DMS 273 (cell line): ENCODE measurements at regions not wholly inside any gene's neighbourhood (a gene's known extent, or its start where the extent isn't known, plus 50 kb on each side); places are given as distances from the start of the nearest gene placed in this dataset.

ENCODE experiments used
- DNase-seq: peaks from one replicate; lab custom pipeline; 2025; ENCODE audit not compliant: unreplicated experiment; lab: John Stamatoyannopoulos, UW

GRCh38 chr4:11342401-11342800 is 86.3 kb downstream of the HS3ST1 start:
- DNase-seq: no peak

- DNase-seq: no peak
Observed at GRCh38 chr4:11341337-11342043, 87.2 kb downstream of the HS3ST1 start.

GRCh38 chr4:11338956-11339782 is 89.5 kb downstream of the HS3ST1 start:
- no peak for DNase-seq

GRCh38 chr4:11337287-11337686 is 91.4 kb downstream of the HS3ST1 start:
- DNase-seq: no peak

GRCh38 chr4:11336435-11336834 is 92.3 kb downstream of the HS3ST1 start:
- no peak for DNase-seq

- no peak for DNase-seq
Observed at GRCh38 chr4:11334887-11335286, 93.8 kb downstream of the HS3ST1 start.

GRCh38 chr4:11328401-11328800 is 100.3 kb downstream of the HS3ST1 start:
- no peak for DNase-seq

GRCh38 chr4:11326021-11326420 is 102.7 kb downstream of the HS3ST1 start:
- DNase-seq: no peak

GRCh38 chr4:11323771-11324170 is 104.9 kb downstream of the HS3ST1 start:
- DNase-seq: no peak

- no peak for DNase-seq
Observed at GRCh38 chr4:11313157-11313943, 115.3 kb downstream of the HS3ST1 start.

- no peak for DNase-seq
Observed at GRCh38 chr4:11312389-11312788, 116.3 kb downstream of the HS3ST1 start.

- DNase-seq: no peak
Observed at GRCh38 chr4:11301075-11301660, 127.5 kb downstream of the HS3ST1 start.

- DNase-seq: no peak
Observed at GRCh38 chr4:11299836-11300235, 128.9 kb downstream of the HS3ST1 start.

- DNase-seq: no peak
Observed at GRCh38 chr4:11299016-11299415, 129.7 kb downstream of the HS3ST1 start.

- no peak for DNase-seq
Observed at GRCh38 chr4:11298451-11298850, 130.2 kb downstream of the HS3ST1 start.

- no peak for DNase-seq
Observed at GRCh38 chr4:11297627-11298026, 131.1 kb downstream of the HS3ST1 start.

GRCh38 chr4:11297201-11297600 is 131.5 kb downstream of the HS3ST1 start:
- DNase-seq: no peak

- DNase-seq: no peak
Observed at GRCh38 chr4:11293866-11294265, 134.8 kb downstream of the HS3ST1 start.

- DNase-seq: no peak
Observed at GRCh38 chr4:11287055-11287454, 141.6 kb downstream of the HS3ST1 start.

- DNase-seq: no peak
Observed at GRCh38 chr4:11286533-11286932, 142.2 kb downstream of the HS3ST1 start.

GRCh38 chr4:11281720-11282119 is 147.0 kb downstream of the HS3ST1 start:
- no peak for DNase-seq
